ENCODE measurements at regions not wholly inside any gene's neighbourhood (a gene's known extent, or its start where the extent isn't known, plus 50 kb on each side); places are given as distances from the start of the nearest gene placed in this dataset.
"Not testable (repeated sequence)": the region's sequence is repeated elsewhere in the genome, so short reads cannot be mapped to it uniquely, and the experiment has no call there.

- DNase-seq, result no peak
Observed at GRCh38 chr3:117011687-117012250, 302.2 kb downstream of the TUSC7 start.

GRCh38 chr3:117016378-117016777, 306.8 kb downstream of the TUSC7 start:
- no peak for DNase-seq

- DNase-seq, result no peak
Observed at GRCh38 chr3:117017135-117017894, 307.7 kb downstream of the TUSC7 start.

- DNase-seq, result no peak
Observed at GRCh38 chr3:117018655-117019054, 309.1 kb downstream of the TUSC7 start.

GRCh38 chr3:117019082-117019713, 309.6 kb downstream of the TUSC7 start:
- DNase-seq, result peak; percentile 70

GRCh38 chr3:117026401-117026800, 316.8 kb downstream of the TUSC7 start:
- DNase-seq, result no peak

GRCh38 chr3:117035745-117036144, 326.2 kb downstream of the TUSC7 start:
- DNase-seq, result no peak

- no peak for DNase-seq
Observed at GRCh38 chr3:117036259-117036799, 326.8 kb downstream of the TUSC7 start.

GRCh38 chr3:117045143-117045542, 335.6 kb downstream of the TUSC7 start:
- peak; percentile 17 for DNase-seq

- no peak for DNase-seq
Observed at GRCh38 chr3:117047951-117048705, 338.5 kb downstream of the TUSC7 start.

GRCh38 chr3:117052395-117052794, 342.8 kb downstream of the TUSC7 start:
- no peak for DNase-seq

- DNase-seq, result no peak
Observed at GRCh38 chr3:117054556-117054955, 345.0 kb downstream of the TUSC7 start.

- not testable (repeated sequence) for DNase-seq
Observed at GRCh38 chr3:117056946-117057345, 347.4 kb downstream of the TUSC7 start.

GRCh38 chr3:117059067-117059955, 349.7 kb downstream of the TUSC7 start:
- peak; percentile 44 for DNase-seq

- DNase-seq, result no peak
Observed at GRCh38 chr3:117059956-117060270, 350.3 kb downstream of the TUSC7 start.

- no peak for DNase-seq
Observed at GRCh38 chr3:117063930-117064329, 354.4 kb downstream of the TUSC7 start.

GRCh38 chr3:117068301-117068700, 358.7 kb downstream of the TUSC7 start:
- no peak for DNase-seq

- no peak for DNase-seq
Observed at GRCh38 chr3:117074826-117075225, 365.2 kb downstream of the TUSC7 start.

GRCh38 chr3:117079997-117080396, 370.4 kb downstream of the TUSC7 start:
- no peak for DNase-seq

- no peak for DNase-seq
Observed at GRCh38 chr3:117080872-117081271, 371.3 kb downstream of the TUSC7 start.

GRCh38 chr3:117084277-117084676, 374.7 kb downstream of the TUSC7 start:
- no peak for DNase-seq

GRCh38 chr3:117084739-117085270, 375.2 kb downstream of the TUSC7 start:
- no peak for DNase-seq

All from NCI-H748 treated with DMSO at 0.1 percent for 48 hours (cell line).